Fibroblast of skin of left biceps (primary cell): ENCODE measurements at regions not wholly inside any gene's neighbourhood (a gene's known extent, or its start where the extent isn't known, plus 50 kb on each side); places are given as distances from the start of the nearest gene placed in this dataset.
A peak's percentile ranks its signal among the peaks of the same experiment; 100 is the strongest.

Experiments used
- DNase-seq, 2 experiments: peaks; one replicate each; pipeline ENCODE4 v3.0.0-alpha.2; 2013; ENCODE audit warnings: low read depth in 2 of 2

GRCh38 chr3:22990291-22991200 lies 212.6 kb upstream of the UBE2E2 start:
- DNase-seq: no peak

DNA sequence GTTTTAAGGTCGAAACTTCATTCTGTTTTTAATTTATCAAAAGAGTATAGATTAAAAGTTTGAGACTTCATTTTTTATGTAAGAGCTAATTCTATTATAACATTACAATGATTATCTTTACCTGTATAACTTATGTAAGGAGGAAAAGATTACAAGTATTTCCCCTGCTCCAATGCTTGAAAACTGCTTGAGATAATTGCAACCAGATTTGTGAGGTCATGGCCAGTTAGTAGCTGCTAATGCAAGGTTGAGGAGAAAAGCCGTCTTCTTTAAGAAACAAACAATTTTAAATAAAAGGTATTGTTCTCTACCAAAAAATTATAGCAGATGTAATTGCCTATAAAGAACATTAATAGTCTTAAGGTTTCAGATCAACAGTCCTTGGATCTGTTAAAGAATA lies 208.3 kb upstream of the UBE2E2 start:
- no peak for DNase-seq

- DNase-seq: no peak
Measured at GRCh38 chr3:22996920-22997571, 206.1 kb upstream of the UBE2E2 start.

DNA sequence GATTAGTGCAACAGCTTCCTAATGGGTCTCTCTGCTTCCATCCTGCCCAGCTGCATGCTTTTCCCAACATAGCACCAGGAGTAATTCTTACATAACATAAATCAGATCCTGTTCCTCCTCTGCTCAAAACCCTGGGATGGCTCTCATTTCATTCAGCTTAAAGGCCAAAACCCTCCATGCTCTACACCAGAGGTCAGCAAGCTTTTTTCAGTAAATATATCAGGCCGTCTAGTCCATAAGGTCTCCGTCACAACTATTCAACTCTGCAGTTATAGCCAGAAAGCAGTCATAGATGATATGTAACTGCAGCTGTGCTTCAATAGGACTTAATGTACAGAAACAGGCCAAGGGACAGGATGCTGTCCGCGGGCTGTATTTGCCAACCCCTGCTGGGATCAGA lies 202.8 kb upstream of the UBE2E2 start:
- DNase-seq: no peak

GRCh38 chr3:23002151-23002550 lies 201.0 kb upstream of the UBE2E2 start:
- no peak for DNase-seq

DNA sequence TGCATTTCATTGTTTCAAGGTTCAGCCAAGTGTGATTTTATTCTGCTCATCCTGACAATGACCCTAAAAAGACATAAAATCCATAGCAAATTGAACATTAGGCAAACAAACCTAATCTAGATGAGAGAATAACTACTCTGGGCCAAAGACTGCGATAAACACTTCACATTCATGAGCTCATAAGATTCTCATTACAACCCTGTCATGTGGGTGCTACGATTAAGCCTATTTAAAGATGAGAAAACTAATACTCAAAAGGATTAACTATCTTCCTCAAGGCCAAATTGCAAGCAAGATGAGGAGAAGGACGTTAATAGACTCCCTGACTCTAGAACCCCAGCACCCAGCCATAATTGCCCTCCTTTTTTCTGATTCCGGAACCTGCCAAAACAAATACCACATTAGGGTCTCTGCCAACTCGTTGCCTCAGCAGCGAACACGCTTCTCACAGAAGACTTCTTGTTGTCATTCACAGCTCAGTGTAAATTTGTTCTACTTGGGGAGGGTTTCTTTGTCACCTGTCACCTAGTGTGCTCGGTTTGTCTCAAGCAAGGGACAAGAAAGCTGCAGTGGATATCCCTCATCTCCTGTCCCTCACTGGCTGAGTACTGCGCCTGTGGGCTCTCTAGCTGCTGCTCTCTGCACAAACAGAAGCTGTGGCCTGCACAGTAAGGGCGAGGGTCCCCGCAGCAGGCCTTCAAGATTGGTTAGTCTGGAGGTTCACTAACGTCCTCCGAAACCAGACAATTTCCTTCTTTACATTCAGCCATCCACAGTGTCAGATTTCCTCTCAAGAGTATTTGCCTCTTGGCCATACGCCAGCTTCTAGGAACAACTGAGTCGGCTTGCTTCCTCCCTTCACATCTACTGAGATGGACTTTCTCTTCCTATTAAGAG lies 200.0 kb upstream of the UBE2E2 start:
- DNase-seq: no peak

DNA sequence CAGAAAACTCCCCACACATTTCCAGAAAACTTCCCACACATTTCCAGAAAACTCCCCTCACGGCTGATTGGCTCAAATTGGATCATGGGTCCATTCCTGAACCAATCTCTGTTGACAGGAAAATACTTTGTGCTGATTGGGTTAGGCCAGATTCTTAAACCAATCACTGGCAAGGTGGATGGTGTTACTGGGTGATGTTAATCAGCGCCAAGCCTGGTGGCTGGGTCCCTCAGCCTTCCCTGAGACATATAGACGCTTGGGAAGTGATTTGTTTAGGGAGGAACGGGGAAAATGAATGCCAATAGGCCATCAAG lies 199.4 kb upstream of the UBE2E2 start:
- no peak for DNase-seq

DNA sequence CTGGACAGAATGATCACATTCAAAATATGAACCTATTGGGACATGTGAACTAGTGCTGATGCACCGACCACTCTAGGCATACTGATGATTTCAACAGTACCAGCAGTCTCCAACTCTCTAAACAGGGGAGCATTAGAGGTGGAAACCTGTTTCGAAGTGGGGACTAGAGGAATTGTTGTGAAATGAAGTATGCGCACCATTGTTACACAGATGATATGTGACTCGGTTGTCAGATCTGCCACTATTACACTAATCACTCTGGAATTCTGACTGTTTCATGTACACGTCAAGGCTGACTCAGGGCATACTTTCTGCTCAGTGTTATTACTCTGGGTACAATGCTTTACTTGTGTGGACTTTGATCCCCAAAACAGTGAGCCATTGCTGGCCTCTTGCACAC lies 198.2 kb upstream of the UBE2E2 start:
- DNase-seq: peak; percentile 10 to 21

DNA sequence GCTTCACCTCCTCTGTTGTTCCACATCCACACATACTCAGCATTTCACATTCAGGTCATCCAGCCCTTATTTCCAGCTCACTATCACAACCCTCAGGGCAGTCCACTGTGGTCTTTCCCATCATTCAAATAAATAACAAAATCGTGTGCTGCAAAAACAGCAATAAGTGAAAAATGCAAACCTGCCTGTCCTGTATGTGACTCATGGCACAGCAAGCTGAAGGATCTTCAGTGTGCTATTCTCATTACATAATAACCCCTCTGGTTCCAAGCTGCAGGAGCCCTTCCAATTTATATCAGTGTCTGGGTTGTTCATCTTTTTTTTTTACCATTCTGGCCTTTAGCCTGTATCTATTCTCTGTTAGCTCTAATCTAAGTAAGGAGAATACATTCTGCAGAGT lies 185.3 kb upstream of the UBE2E2 start:
- peak; percentile 19 to 22 for DNase-seq

- DNase-seq: no peak
Measured at GRCh38 chr3:23019596-23020300, 183.4 kb upstream of the UBE2E2 start.

GRCh38 chr3:23028294-23028693 lies 174.8 kb upstream of the UBE2E2 start:
- DNase-seq: no peak

DNA sequence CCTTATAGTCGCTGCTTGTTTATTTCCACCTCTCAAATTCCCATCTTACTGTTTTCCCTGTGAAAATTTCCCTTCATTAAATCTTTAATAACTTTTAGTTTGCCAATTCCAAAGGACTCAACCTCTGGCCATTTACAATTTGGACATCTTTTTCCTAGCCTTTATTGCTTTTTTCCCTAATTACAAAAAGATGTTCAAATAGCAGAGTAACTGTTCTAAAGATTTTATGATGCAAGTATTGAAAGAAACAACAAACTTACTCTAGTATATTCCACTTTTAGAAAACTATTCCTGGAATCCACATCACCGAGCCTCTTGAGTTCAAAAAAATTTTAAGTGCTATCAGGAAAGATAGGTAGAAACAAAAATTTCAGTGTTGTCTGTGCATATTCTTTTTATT lies 174.1 kb upstream of the UBE2E2 start:
- no peak for DNase-seq

GRCh38 chr3:23035927-23036640 lies 167.0 kb upstream of the UBE2E2 start:
- DNase-seq: no peak

GRCh38 chr3:23036728-23037127 lies 166.4 kb upstream of the UBE2E2 start:
- no peak for DNase-seq

DNA sequence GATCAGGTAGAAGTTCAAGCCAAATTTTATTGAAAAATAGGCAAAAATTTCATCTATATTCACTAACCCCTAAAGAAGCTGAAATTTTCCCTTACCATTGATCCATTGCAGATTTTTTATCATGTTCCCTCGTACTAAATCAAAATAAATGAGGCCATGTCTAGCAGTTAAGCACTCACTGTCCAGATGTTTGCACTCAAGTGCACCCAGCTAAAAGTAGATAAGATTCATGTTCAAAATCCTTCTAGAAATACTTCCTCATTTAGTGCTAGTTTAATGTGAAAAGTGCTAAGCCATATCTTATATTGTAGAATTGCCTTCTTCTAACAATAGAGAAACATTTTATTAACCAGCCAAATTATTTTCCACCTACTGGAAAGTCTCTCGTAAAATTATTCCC lies 164.7 kb upstream of the UBE2E2 start:
- no peak for DNase-seq

- DNase-seq: no peak
Measured at GRCh38 chr3:23041918-23042696, 161.0 kb upstream of the UBE2E2 start.

- DNase-seq: no peak
Measured at GRCh38 chr3:23044463-23044862, 158.7 kb upstream of the UBE2E2 start.

DNA sequence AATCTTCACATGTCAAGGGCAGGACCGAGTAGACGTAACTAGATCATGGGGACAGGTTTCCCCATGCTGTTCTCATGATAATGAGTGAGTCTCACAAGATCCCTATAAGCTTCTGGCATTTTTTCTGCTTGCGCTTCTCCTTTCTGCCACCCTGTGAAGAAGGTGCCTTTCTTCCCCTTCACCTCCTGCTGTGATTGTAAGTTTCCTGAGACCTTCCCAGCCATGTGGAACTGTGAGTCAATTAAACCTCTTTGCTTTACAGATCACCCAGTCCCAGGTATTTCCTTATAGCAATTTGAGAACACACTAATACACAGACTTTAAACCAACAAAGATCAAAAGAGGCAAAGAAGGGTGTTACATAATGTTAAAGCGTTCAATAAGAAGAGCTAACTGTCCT lies 156.6 kb upstream of the UBE2E2 start:
- no peak for DNase-seq

GRCh38 chr3:23051240-23052140 lies 151.6 kb upstream of the UBE2E2 start:
- no peak for DNase-seq
